Anterior cingulate cortex (tissue), 58 donors: ENCODE measurements at regions not wholly inside any gene's neighbourhood (a gene's known extent, or its start where the extent isn't known, plus 50 kb on each side); places are given as distances from the start of the nearest gene placed in this dataset.

Experiments
- DNase-seq, 58 donors: peaks; one replicate each; lab custom pipeline; 2025; lab: John Stamatoyannopoulos, UW

- DNase-seq = peak in 21 of 58 donors; percentile 5 to 51 (median 25)
Observed at GRCh38 chr14:97458661-97459579, 661.7 kb downstream of the VRK1 start.

DNA sequence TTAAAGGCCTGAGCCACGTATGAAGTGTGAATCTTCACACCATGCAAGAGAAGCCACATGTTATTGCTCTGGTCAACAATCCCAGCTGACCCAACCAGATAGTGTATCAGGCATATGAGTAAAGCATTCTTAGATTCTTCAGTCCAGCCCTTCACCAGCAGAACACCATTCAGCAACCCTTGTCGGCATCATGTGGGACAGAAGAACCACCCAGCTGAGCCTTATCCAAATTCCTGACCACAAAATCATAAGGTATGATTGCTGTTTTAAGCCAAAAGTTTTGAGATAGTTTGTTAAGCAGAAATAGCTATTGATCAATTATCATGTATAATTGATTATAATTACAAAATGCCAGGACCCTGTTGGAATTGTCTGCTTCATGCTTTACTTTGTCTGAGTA is 664.9 kb downstream of the VRK1 start:
- no peak for DNase-seq

DNA sequence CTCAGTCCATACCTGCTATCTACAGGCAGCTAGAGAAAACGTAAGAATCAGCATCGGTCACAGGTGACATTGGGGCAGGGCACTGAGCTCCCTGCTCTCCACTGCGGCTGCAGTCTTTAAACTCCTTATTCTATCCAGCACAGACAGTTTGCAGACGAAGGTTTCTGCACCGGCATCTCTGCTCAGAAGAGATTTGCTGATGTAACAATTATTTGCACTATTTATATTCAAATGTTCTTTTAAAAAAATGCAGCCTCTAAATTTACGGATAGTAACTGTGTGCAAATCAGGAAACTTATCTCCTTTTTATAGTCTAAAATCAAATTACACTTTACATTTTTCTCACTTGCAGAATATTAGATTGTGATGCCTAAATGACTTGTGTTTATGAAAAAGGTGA is 671.0 kb downstream of the VRK1 start:
- DNase-seq = no peak

DNA sequence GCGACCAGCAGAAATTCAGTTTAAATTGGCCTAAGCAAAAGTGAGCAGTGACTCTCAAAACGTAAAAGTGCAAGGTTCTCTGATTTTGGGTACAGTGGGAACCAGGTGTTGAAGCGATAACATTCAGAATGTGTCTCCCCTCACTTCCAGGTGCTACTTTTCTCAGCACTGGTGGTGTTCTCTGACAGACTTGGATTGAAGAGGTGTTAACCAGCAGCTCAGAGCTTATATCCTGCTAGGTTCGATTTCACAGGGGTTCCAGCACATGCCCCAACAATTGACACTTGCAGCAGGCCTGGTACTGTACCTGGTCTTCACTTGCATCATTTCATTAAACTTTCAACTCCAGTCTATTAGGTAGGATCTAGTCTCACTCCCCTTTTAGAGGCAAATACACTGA is 680.2 kb downstream of the VRK1 start:
- DNase-seq = no peak

DNA sequence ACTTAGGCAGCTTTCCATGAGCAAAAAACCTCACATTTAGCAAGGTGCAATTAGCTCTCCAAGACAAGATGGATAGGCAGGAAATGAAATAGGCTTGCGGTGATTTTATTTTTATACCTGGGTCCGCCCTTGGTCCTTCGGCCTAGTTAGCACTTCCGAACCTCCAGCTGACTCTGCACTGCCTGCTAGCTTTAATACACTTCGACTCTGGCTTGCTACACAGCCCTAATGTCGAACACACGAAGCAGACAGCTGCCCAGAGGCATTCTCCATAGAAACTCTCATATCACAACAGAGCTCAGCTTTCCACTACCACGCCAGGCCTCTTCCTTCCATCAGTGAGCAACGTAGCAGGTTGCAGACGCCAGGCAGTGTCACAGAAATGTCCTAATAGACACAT is 688.0 kb downstream of the VRK1 start:
- no peak for DNase-seq

- no peak for DNase-seq
Observed at GRCh38 chr14:97486601-97487120, 689.5 kb downstream of the VRK1 start.

DNA sequence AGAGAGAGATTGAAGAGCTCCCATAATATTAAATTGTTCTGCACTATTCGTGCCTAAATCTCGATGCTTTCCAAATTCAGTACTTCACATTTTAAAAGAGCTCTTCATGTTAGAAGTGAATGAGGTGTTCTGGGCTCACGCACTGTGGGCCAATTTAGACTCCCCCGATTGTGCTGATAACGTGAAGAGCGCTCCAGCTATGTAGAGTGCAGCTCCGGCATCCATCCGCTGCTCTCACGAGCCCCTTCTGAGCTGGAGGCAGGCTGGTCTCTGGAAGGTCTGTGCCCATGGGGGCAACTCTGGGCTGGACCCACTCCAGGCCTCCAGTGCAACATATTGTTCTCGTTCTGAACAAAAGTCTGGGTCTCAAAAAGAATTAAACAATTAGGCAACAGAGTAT is 692.6 kb downstream of the VRK1 start:
- no peak for DNase-seq

- no peak for DNase-seq
Observed at GRCh38 chr14:97490521-97491070, 693.4 kb downstream of the VRK1 start.

DNA sequence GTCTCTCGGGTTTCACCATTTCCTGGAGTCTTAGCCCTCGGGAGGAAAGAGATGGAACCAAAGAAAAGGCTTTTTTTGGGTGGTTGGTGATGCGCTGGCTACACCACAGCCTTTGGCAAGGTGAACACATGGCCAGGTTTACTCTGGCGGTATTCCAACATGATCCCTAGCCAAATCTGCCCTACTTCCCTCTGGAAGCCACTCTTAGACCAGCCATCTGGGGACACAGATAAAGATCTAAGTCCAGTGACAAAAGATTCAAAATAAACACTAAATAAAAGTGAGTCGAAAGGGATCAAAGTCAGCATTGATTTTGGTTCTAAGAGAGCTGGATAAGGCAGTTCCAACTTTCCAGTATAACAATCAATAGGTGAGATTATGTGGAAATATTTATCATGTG is 694.5 kb downstream of the VRK1 start:
- no peak for DNase-seq

DNA sequence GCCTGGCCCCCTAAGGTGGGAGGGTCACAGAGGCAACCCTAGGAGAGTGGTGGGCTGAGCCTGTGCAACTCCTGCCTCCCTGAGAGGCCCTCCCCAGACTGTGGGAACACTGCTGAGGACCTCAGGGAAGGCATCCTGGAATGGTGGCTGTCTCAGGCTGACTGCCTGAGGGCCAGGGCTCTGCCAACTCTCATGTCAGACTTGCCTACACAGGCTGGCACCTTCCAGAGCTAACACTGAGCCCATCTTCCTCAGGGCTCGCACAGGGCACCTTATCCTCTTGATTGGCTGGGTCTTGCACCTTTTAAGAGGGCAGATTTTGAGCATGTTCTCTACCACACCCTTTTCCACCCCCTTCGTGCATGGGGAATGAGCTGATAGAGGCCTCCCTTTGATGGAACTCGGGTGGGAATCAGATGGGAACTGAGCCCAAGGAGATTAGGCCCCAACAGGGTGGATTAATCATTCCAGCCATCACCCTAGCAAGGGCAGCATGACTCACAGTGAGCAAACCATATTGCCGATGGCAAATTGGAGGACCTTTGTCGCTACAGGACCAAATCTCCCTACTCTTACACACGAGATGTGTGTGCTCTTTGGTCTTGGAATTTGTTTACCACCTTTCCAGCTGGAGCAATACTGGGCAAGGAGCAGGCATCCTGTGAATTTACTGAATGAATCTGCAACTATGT is 702.8 kb downstream of the VRK1 start:
- DNase-seq = no peak

DNA sequence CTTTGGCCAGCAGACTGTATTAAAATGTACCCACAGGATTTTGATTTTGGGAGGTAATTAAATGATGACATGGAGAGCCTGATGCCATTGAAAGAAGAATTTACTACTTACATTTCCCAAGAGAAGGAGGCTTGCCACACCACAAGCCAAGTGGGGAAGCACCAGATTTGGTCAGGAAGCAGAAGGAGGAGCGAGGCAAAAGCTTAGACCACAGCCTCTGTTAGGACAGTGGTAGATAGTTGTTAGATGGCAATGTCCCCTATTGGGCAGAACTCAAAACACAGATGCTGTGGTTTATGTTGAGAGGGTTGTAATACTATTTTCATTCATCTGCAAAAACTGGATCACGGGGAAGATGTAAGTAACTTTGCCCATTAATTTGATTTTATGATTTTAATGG is 709.4 kb downstream of the VRK1 start:
- no peak for DNase-seq

DNA sequence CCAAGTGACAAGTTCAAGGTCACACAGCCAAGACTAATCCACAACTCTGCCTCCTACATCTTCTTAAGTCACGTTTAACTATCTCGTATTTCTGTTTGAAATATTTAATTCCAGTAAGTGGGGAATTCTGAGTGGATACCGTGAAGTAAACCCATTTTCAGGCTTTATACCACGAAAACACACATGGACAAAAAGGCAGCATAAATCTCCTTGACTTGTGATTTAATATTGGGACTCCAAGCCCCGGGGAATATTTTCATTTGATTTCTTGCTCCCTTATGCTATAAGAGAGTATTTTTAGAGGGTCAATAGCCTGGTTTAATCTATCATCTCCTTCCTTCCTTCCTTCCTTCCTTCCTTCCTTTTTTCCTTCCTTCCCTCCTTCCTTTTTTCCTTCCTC is 716.7 kb downstream of the VRK1 start:
- no peak for DNase-seq

GRCh38 chr14:97517566-97518234 is 720.5 kb downstream of the VRK1 start:
- DNase-seq = no peak

DNA sequence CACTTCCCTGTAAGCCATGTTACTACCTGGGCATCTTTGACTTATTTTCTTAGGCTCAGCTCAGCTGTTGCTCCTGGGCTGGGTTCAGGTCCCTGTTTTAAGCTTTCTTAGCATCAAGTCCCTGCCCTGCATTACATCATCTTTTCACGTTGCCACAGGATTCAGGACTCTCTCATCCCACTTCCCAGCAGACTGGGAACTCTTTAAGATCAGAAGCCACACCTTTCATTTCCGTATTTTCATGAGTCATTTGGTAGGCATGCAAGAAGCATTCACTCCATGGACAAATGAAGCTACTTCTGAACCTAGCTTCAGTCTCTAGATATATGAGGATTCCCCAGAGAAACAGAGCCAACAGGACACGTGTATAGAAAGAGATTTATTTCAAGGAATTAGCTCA is 726.8 kb downstream of the VRK1 start:
- DNase-seq = no peak

- DNase-seq = no peak
Observed at GRCh38 chr14:97524589-97525319, 727.6 kb downstream of the VRK1 start.

DNA sequence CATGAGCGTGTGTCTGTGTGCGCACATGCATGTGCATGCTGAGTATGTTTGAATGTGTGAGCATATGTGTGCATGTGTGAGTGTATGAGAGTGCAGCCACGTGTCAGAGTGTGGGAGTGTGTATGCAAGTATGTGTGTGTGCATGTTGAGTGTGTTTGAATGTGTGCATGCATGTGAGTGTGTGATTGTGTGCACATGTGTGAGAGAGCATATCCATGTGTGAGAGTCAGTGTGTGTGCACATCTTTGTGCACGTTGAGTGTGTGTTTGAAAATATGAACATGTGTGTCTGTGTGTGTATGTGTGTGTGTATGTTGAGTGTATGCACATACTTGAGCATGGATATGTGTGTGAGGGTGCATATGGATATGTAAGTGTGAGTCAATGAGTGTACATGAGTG is 730.8 kb downstream of the VRK1 start:
- no peak for DNase-seq

- no peak for DNase-seq
Observed at GRCh38 chr14:97532052-97532451, 734.9 kb downstream of the VRK1 start.

DNA sequence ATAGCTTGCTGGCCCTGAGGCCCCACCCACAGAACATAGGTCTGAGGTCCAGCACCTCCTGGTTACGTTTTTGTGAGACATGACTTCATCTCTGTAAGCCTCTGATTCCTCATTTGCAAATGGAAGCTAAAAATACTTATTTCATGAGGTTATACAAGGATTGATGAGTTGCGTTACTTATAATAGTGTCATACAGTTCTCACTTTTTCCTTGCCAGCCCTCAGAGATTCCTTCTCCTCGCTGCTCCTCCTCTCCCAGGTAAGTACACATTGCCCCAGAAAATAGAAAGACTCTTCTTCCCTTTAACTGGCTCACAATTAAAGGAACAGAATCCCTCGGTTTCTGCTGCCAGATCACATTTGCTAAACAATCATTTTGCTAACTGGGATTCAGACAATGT is 739.2 kb downstream of the VRK1 start:
- no peak for DNase-seq

- DNase-seq = peak in 1 of 58 donors; percentile 25
Observed at GRCh38 chr14:97538749-97539410, 741.7 kb downstream of the VRK1 start.

GRCh38 chr14:97539411-97539795 is 742.2 kb downstream of the VRK1 start:
- no peak for DNase-seq
